GM12878 (cell line): ENCODE measurements at regions not wholly inside any gene's neighbourhood (a gene's known extent, or its start where the extent isn't known, plus 50 kb on each side); places are given as distances from the start of the nearest gene placed in this dataset.

Experiments used
- ATAC-seq: fragments of 200-7000 bp; cut with Tn5 transposase; 3 replicates; pipeline ENCODE4 v1.9.1; 2020; ENCODE audit warnings: mild to moderate bottlenecking, moderate library complexity
- BruUV-seq: library from RNA; stranded (reverse); fragments of 400-500 nt; replicated peaks from 2 replicates; lab custom pipeline; 2021; lab: Mats Ljungman, UMichigan
- CTCF ChIA-PET: fragments of 300-600 bp; sonication (Branson Sonifier 250); formaldehyde crosslinking; extraction: SDS; loops from one replicate; lab custom pipeline; 2021; ENCODE audit warnings: inconsistent platforms; lab: Yijun Ruan, JAX
- POLR2A ChIA-PET: fragments of 350-600 bp; formaldehyde crosslinking; extraction: SDS; loops from one replicate; lab custom pipeline; 2021; ENCODE audit warnings: inconsistent platforms; lab: Charles Lee
- RAD21 ChIA-PET: fragments of 300-600 bp; sonication (Branson Sonifier 250); formaldehyde crosslinking; loops from one replicate; lab custom pipeline; 2023; ENCODE audit warnings: antibody characterized with exemption; ENCODE audit not compliant: unreplicated experiment; lab: Charles Lee
- SMC1A ChIA-PET: fragments of 300-600 bp; sonication (Branson Sonifier 250); formaldehyde crosslinking; loops from one replicate; lab custom pipeline; 2023; ENCODE audit not compliant: unreplicated experiment, uncharacterized antibody; lab: Charles Lee
- DNase-seq: peaks from one replicate; pipeline ENCODE4 v3.0.0-alpha.2; 2011; ENCODE audit warnings: low read depth, low spot score
- FAIRE-seq: peaks from 3 replicates; lab custom pipeline; 2011; peaks lifted over from hg19 to GRCh38; lab: Jason Lieb, UNC
- H2AFZ ChIP-seq: 2 replicates; pipeline ENCODE4 v1.6.0; 2011; ENCODE audit warnings: low read depth, low read length, control low read depth; ENCODE audit not compliant: control insufficient read depth
- H3K27ac ChIP-seq: 2 replicates; pipeline ENCODE4 v1.5.1; 2011; ENCODE audit warnings: control low read depth; ENCODE audit not compliant: control insufficient read depth, insufficient read depth
- H3K27me3 ChIP-seq, 2 experiments: replicated peaks in 1 of 2; 2 replicates each; pipeline versions ENCODE4 v1.6.0 to v1.6.1; 2011; ENCODE audit warnings: low read length in 1 of 2; ENCODE audit not compliant: control insufficient read depth in 2 of 2, insufficient read depth in 2 of 2
- H3K36me3 ChIP-seq, 2 experiments: 2 replicates each; pipeline ENCODE4 v1.5.1; 2011; ENCODE audit warnings: low read length in 1 of 2; ENCODE audit not compliant: control insufficient read depth in 2 of 2, insufficient read depth in 2 of 2
- H3K4me1 ChIP-seq: 2 replicates; pipeline ENCODE4 v1.6.1; 2011; ENCODE audit warnings: mild to moderate bottlenecking, low read length, moderate library complexity, mixed read lengths; ENCODE audit not compliant: control insufficient read depth, insufficient read depth
- H3K4me2 ChIP-seq: 2 replicates; pipeline ENCODE4 v1.6.0; 2011; ENCODE audit warnings: control low read depth; ENCODE audit not compliant: control insufficient read depth, insufficient read depth
- H3K4me3 ChIP-seq: fragments of 200-600 bp; sonication (generic); 2 replicates; pipeline ENCODE4 v1.5.1; 2016
- H3K79me2 ChIP-seq: 2 replicates; pipeline ENCODE4 v1.6.0; 2011; ENCODE audit warnings: low read length; ENCODE audit not compliant: control insufficient read depth, insufficient read depth
- H3K9ac ChIP-seq: 2 replicates; pipeline ENCODE4 v1.8.0; 2011; ENCODE audit warnings: low read length, control low read depth, mixed read lengths; ENCODE audit not compliant: control insufficient read depth, insufficient read depth
- H3K9me3 ChIP-seq: replicated peaks from 3 replicates; pipeline ENCODE4 v1.5.1; 2011; ENCODE audit warnings: mild to moderate bottlenecking, low read length; ENCODE audit not compliant: control insufficient read depth, insufficient read depth
- H4K20me1 ChIP-seq: 2 replicates; pipeline ENCODE4 v1.6.0; 2011; ENCODE audit not compliant: control insufficient read depth, insufficient read depth
- ATF7 ChIP-seq: fragments of 450-650 bp; IDR thresholded peaks from 2 replicates; pipeline ENCODE4 v1.6.1; 2016; ENCODE audit warnings: low read depth, mild to moderate bottlenecking
- BRCA1 ChIP-seq: IDR thresholded peaks from 2 replicates; pipeline ENCODE4 v1.6.1; 2011; ENCODE audit warnings: low read depth, low read length, improper control_type of control experiment
- CUX1 ChIP-seq: IDR thresholded peaks from 2 replicates; pipeline ENCODE4 v1.6.1; 2012; ENCODE audit warnings: improper control_type of control experiment, low read depth, low read length; ENCODE audit not compliant: insufficient replicate concordance
- EP300 ChIP-seq, 2 experiments: fragments of 150-350 bp in 1 of 2; IDR thresholded peaks; 2 replicates each; pipeline ENCODE4 v1.6.1; 2011 to 2012; ENCODE audit warnings: low read depth in 2 of 2, low read length in 2 of 2, borderline replicate concordance in 1 of 2, improper control_type of control experiment in 1 of 2, inconsistent platforms in 1 of 2; ENCODE audit not compliant: control insufficient read depth in 1 of 2
- FOS ChIP-seq: IDR thresholded peaks from 3 replicates; pipeline ENCODE4 v1.6.1; 2011; ENCODE audit warnings: borderline replicate concordance; ENCODE audit not compliant: insufficient read length; ENCODE audit errors: extremely low read depth
- KLF5 ChIP-seq: fragments of 450-650 bp; IDR thresholded peaks from 2 replicates; pipeline ENCODE4 v1.6.1; 2014; ENCODE audit warnings: mild to moderate bottlenecking; ENCODE audit not compliant: partially characterized antibody
- MXI1 ChIP-seq: fragments of 150-350 bp; IDR thresholded peaks from 2 replicates; pipeline ENCODE4 v1.6.1; 2011; ENCODE audit warnings: low read depth, mild to moderate bottlenecking, inconsistent platforms, low read length, improper control_type of control experiment
- SREBF1 ChIP-seq: IDR thresholded peaks from 2 replicates; pipeline ENCODE4 v1.6.1; 2012; ENCODE audit warnings: mild to moderate bottlenecking, low read length
- SUPT20H ChIP-seq: IDR thresholded peaks from 2 replicates; pipeline ENCODE4 v1.6.1; 2011; ENCODE audit warnings: low read depth, mild to moderate bottlenecking, low read length, moderate library complexity, borderline replicate concordance; ENCODE audit not compliant: control insufficient read depth
- TAF1 ChIP-seq: IDR thresholded peaks from 2 replicates; pipeline ENCODE4 v1.6.1; 2011; ENCODE audit warnings: mild to moderate bottlenecking, low read depth, low read length, borderline replicate concordance
- USF1 ChIP-seq: IDR thresholded peaks from 2 replicates; pipeline ENCODE4 v1.6.1; 2011; ENCODE audit warnings: borderline replicate concordance, low read depth, mild to moderate bottlenecking, moderate library complexity, mixed read lengths, low read length; ENCODE audit not compliant: insufficient read depth; ENCODE audit errors: extremely low read length
- ZNF24 ChIP-seq: fragments of 450-650 bp; IDR thresholded peaks from 2 replicates; pipeline ENCODE4 v1.6.1; 2017; ENCODE audit warnings: antibody characterized with exemption, mild to moderate bottlenecking
- WGBS: methylation state at CpG from one replicate; pipeline ENCODE4 v1.1.6; 2016; ENCODE audit warnings: low lambda C conversion rate; ENCODE audit not compliant: insufficient replicate concordance, insufficient coverage; ENCODE audit errors: missing lambda C conversion rate; 5-methylcytosine and 5-hydroxymethylcytosine counted together
- in situ Hi-C: fragments of 300-500 bp; cut with MboI; formaldehyde crosslinking; loops from 9 replicates; pipeline ENCODE4 v1.14.3; 2018; ENCODE audit warnings: mixed read lengths
- intact Hi-C: fragments of 100-400 bp; cut with micrococcal nuclease; formaldehyde crosslinking; loops from one replicate; pipeline ENCODE4 v1.14.2; 2022; ENCODE audit not compliant: unreplicated experiment

GRCh38 chr3:178072391-178073305, 463.6 kb upstream of the KCNMB2 start:
- no peaks in the 10 kb centered on the region for H3K36me3 ChIP-seq
- H2AFZ ChIP-seq, result no peak overlapping the region
- no peak overlapping the region for H3K4me2 ChIP-seq
- ChIA-PET SMC1A (no interaction called here), POLR2A (no interaction called here), CTCF (no interaction called here), RAD21 (no interaction called here)
- no peaks in the 10 kb centered on the region for H3K27me3 ChIP-seq
- FAIRE-seq (no peak), ATAC-seq (no peak), DNase-seq (no peak)
- no peaks in the 10 kb centered on the region for H3K4me1 ChIP-seq
- BruUV-seq, result no TSS peak
- no peak overlapping the region for H3K9ac ChIP-seq
- TF ChIP-seq EP300 (IDR thresholded peaks at IDR 0.05; ENCODE audit: borderline replicate concordance in 1 of 2, control insufficient read depth in 1 of 2, low read depth in 2 of 2, low read length in 2 of 2) (no peak), KLF5 (no peak), TAF1 (no peak), ZNF24 (no peak), FOS (no peak), BRCA1 (no peak), CUX1 (no peak), USF1 (no peak), SREBF1 (no peak), ATF7 (no peak), MXI1 (no peak), SUPT20H (no peak)
- in situ Hi-C loops, result no loop called here
- intact Hi-C loops, result no loop called here
- no peak overlapping the region for H3K27ac ChIP-seq
- H3K79me2 ChIP-seq, result no peaks in the 10 kb centered on the region
- H4K20me1 ChIP-seq, result no peaks in the 10 kb centered on the region
- no peak overlapping the region for H3K4me3 ChIP-seq
- WGBS, result 0% methylated on average over 7 of the region's 7 CpGs
- no peaks in the 10 kb centered on the region for H3K9me3 ChIP-seq
